ENCODE measurements at regions not wholly inside any gene's neighbourhood (a gene's known extent, or its start where the extent isn't known, plus 50 kb on each side); places are given as distances from the start of the nearest gene placed in this dataset.

- TF ChIP-seq, protein P1, sequence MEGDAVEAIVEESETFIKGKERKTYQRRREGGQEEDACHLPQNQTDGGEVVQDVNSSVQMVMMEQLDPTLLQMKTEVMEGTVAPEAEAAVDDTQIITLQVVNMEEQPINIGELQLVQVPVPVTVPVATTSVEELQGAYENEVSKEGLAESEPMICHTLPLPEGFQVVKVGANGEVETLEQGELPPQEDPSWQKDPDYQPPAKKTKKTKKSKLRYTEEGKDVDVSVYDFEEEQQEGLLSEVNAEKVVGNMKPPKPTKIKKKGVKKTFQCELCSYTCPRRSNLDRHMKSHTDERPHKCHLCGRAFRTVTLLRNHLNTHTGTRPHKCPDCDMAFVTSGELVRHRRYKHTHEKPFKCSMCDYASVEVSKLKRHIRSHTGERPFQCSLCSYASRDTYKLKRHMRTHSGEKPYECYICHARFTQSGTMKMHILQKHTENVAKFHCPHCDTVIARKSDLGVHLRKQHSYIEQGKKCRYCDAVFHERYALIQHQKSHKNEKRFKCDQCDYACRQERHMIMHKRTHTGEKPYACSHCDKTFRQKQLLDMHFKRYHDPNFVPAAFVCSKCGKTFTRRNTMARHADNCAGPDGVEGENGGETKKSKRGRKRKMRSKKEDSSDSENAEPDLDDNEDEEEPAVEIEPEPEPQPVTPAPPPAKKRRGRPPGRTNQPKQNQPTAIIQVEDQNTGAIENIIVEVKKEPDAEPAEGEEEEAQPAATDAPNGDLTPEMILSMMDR (IDR thresholded peaks at IDR 0.05): no peak
- TF ChIP-seq POLR2A (IDR thresholded peaks at IDR 0.05): no peak
These were observed 285.4 kb downstream of the LPIN1 start for GRCh38 chr2:12031866-12032265.

All from right lobe of liver (tissue), 4 donors.